MCF 10A (cell line): ENCODE measurements at regions not wholly inside any gene's neighbourhood (a gene's known extent, or its start where the extent isn't known, plus 50 kb on each side); places are given as distances from the start of the nearest gene placed in this dataset.

Experiments
- BruUV-seq: library from RNA; stranded (reverse); fragments of 400-500 nt; replicated peaks from 2 replicates; lab custom pipeline; 2021; lab: Mats Ljungman, UMichigan
- CTCF ChIA-PET: fragments of 300-600 bp; sonication (Branson Sonifier 250); formaldehyde crosslinking; extraction: SDS; loops from one replicate; lab custom pipeline; 2021; ENCODE audit warnings: antibody characterized with exemption, inconsistent platforms; lab: Yijun Ruan, JAX
- POLR2A ChIA-PET: fragments of 300-600, 350-650 bp; sonication (Branson Sonifier 250); formaldehyde crosslinking; extraction: SDS; loops from one replicate; lab custom pipeline; 2020; ENCODE audit warnings: antibody characterized with exemption, inconsistent platforms; lab: Yijun Ruan, JAX
- DNase-seq: peaks from one replicate; pipeline ENCODE4 v3.0.0-alpha.2; 2018; ENCODE audit not compliant: unreplicated experiment
- H3K27ac Mint-ChIP-seq: one replicate; pipeline ENCODE4 v1.8.0; 2022; ENCODE audit warnings: mild to moderate bottlenecking, low read depth, mixed read lengths; ENCODE audit not compliant: unreplicated experiment
- H3K27me3 Mint-ChIP-seq: one replicate; pipeline ENCODE4 v1.8.0; 2022; ENCODE audit warnings: mixed read lengths; ENCODE audit not compliant: insufficient read depth, unreplicated experiment
- H3K36me3 Mint-ChIP-seq: one replicate; pipeline ENCODE4 v1.8.0; 2022; ENCODE audit warnings: mild to moderate bottlenecking, moderate library complexity, mixed read lengths; ENCODE audit not compliant: insufficient read depth, unreplicated experiment
- H3K4me1 Mint-ChIP-seq: one replicate; pipeline ENCODE4 v1.8.0; 2022; ENCODE audit warnings: mixed read lengths; ENCODE audit not compliant: insufficient read depth, unreplicated experiment
- H3K4me3 Mint-ChIP-seq: one replicate; pipeline ENCODE4 v1.8.0; 2022; ENCODE audit warnings: mild to moderate bottlenecking, moderate library complexity, mixed read lengths; ENCODE audit not compliant: unreplicated experiment
- H3K9me3 Mint-ChIP-seq: one replicate; pipeline ENCODE4 v1.8.0; 2022; ENCODE audit warnings: mixed read lengths; ENCODE audit not compliant: unreplicated experiment
- intact Hi-C: fragments of 100-400 bp; cut with micrococcal nuclease; formaldehyde crosslinking; loops from 2 replicates; pipeline ENCODE4 v1.14.1; 2022
- TF ChIP-seq, protein P1 (sequence below): fragments of 200-600 bp; IDR thresholded peaks from one replicate; pipeline ENCODE4 v1.8.0; 2022; ENCODE audit warnings: antibody characterized with exemption, mild to moderate bottlenecking; ENCODE audit not compliant: unreplicated experiment

- TF ChIP-seq, protein P1, sequence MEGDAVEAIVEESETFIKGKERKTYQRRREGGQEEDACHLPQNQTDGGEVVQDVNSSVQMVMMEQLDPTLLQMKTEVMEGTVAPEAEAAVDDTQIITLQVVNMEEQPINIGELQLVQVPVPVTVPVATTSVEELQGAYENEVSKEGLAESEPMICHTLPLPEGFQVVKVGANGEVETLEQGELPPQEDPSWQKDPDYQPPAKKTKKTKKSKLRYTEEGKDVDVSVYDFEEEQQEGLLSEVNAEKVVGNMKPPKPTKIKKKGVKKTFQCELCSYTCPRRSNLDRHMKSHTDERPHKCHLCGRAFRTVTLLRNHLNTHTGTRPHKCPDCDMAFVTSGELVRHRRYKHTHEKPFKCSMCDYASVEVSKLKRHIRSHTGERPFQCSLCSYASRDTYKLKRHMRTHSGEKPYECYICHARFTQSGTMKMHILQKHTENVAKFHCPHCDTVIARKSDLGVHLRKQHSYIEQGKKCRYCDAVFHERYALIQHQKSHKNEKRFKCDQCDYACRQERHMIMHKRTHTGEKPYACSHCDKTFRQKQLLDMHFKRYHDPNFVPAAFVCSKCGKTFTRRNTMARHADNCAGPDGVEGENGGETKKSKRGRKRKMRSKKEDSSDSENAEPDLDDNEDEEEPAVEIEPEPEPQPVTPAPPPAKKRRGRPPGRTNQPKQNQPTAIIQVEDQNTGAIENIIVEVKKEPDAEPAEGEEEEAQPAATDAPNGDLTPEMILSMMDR = no peak
- ChIA-PET CTCF (interaction anchor here (0.7 kb wide), 1 partner anchor 455 kb away, joined by 3 read pairs; no protein-coding TSS in a partner anchor), POLR2A (no interaction called here)
- Mint-ChIP-seq H3K27me3 (no peaks in the 10 kb centered on the region), H3K36me3 (no peaks in the 10 kb centered on the region), H3K9me3 (no peaks in the 10 kb centered on the region), H3K27ac (no peak overlapping the region), H3K4me1 (peaks cover 14% of the 10 kb centered on the region), H3K4me3 (no peak overlapping the region)
- no TSS peak for BruUV-seq
- no peak for DNase-seq
- intact Hi-C loops = no loop called here
These were observed 199.2 kb upstream of the TMC3 start for GRCh38 chr15:81573098-81573746.

DNA sequence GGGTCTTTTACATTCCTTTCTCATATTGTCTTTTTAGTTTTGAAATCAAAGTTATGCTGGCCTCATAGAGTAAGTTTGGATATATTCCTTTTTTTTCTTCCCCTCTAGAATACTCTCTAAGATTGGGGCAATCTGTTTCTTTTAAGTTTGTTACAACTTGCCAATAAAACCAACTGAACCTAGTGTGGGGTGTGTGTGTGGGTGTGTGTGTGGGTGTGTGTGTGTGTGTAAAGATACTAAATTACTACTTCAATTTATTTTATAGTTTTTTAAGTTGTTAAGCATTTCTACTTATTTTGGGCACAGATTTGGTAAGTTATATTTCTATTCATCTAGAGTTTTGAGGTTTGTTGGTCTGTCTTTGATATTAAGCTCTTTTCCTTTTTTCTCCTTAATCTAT lies 198.2 kb upstream of the TMC3 start:
- Mint-ChIP-seq H3K36me3 (no peaks in the 10 kb centered on the region), H3K4me3 (no peak overlapping the region), H3K27ac (no peak overlapping the region), H3K4me1 (peaks cover 4% of the 10 kb centered on the region), H3K27me3 (no peaks in the 10 kb centered on the region), H3K9me3 (no peaks in the 10 kb centered on the region)
- TF ChIP-seq, protein P1 = no peak
- POLR2A ChIA-PET = interaction anchor here (0.6 to 1.1 kb wide), 2 partner anchors 12 to 78 kb away, joined by 3 read pairs; no protein-coding TSS in a partner anchor
- no peak for DNase-seq
- intact Hi-C loops = no loop called here
- BruUV-seq = no TSS peak
- CTCF ChIA-PET = no interaction called here

- H3K9me3 Mint-ChIP-seq = peaks cover 8% of the 10 kb centered on the region
- no peak overlapping the region for H3K27ac Mint-ChIP-seq
- no peak for DNase-seq
- intact Hi-C loops = no loop called here
- TF ChIP-seq, protein P1 = no peak
- no peaks in the 10 kb centered on the region for H3K36me3 Mint-ChIP-seq
- no TSS peak for BruUV-seq
- H3K4me1 Mint-ChIP-seq = peaks cover 5% of the 10 kb centered on the region
- ChIA-PET POLR2A (interaction anchor here (0.8 to 1.0 kb wide), 2 partner anchors 10 to 38 kb away, joined by 3 to 5 read pairs; no protein-coding TSS in a partner anchor), CTCF (interaction anchor here (0.8 kb wide), 1 partner anchor 19 kb away, joined by 4 read pairs; no protein-coding TSS in a partner anchor)
- no peaks in the 10 kb centered on the region for H3K27me3 Mint-ChIP-seq
- no peak overlapping the region for H3K4me3 Mint-ChIP-seq
These were observed 195.5 kb upstream of the TMC3 start for GRCh38 chr15:81569286-81570080.

DNA sequence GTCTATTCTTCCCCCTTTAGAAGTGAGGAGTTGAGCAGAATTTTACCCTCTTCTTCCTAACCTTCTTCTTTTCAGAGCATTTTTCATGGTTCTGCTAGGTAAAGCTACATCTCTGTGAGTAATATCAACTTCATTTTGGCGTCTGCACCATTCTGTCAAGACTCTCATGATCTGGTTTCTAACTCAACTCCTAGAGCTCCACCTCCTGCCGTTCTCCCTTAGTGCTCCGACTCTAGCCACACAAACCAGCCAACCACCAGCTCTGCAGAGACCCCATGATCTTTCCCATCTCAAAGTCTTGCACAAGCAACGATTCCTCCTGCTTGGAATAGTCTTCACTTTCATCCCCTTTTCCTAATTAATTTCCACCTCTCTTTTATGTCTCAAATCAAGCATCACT lies 193.9 kb upstream of the TMC3 start:
- Mint-ChIP-seq H3K4me1 (peaks cover 5% of the 10 kb centered on the region), H3K4me3 (no peak overlapping the region), H3K9me3 (peaks cover 8% of the 10 kb centered on the region), H3K36me3 (no peaks in the 10 kb centered on the region), H3K27me3 (no peaks in the 10 kb centered on the region), H3K27ac (no peak overlapping the region)
- no peak for DNase-seq
- intact Hi-C loops = no loop called here
- CTCF ChIA-PET = no interaction called here
- TF ChIP-seq, protein P1 = no peak
- POLR2A ChIA-PET = no interaction called here
- no TSS peak for BruUV-seq
